A673 (cell line): ENCODE measurements at regions not wholly inside any gene's neighbourhood (a gene's known extent, or its start where the extent isn't known, plus 50 kb on each side); places are given as distances from the start of the nearest gene placed in this dataset.

Source experiments
- BruUV-seq: library from RNA; stranded (reverse); fragments of 400-500 nt; replicated peaks from 2 replicates; lab custom pipeline; 2021; lab: Mats Ljungman, UMichigan
- CTCF ChIA-PET: fragments of 300-600 bp; sonication (Branson Sonifier 250); formaldehyde crosslinking; loops from one replicate; lab custom pipeline; 2022; ENCODE audit warnings: antibody characterized with exemption; lab: Charles Lee
- POLR2A ChIA-PET: fragments of 300-600 bp; sonication (Branson Sonifier 250); formaldehyde crosslinking; loops from one replicate; lab custom pipeline; 2022; ENCODE audit warnings: antibody characterized with exemption; ENCODE audit not compliant: low non-redundant PET; lab: Charles Lee
- DNase-seq: peaks from one replicate; pipeline ENCODE4 v3.0.0-alpha.2; 2015; ENCODE audit warnings: low spot score
- H3K27ac ChIP-seq: fragments of 200-600 bp; sonication (generic); 2 replicates; pipeline ENCODE4 v1.5.1; 2016; ENCODE audit warnings: mixed run types, low read depth, mild to moderate bottlenecking, mixed read lengths, antibody characterized with exemption, low read length; ENCODE audit not compliant: poor library complexity, severe bottlenecking
- H3K27me3 ChIP-seq: fragments of 200-600 bp; sonication (generic); replicated peaks from 2 replicates; pipeline ENCODE4 v1.6.1; 2017; ENCODE audit warnings: mixed run types, low read depth, mild to moderate bottlenecking, mixed read lengths, antibody characterized with exemption, low read length; ENCODE audit not compliant: insufficient read depth, poor library complexity
- H3K36me3 ChIP-seq: fragments of 200-600 bp; sonication (generic); 2 replicates; pipeline ENCODE4 v1.6.1; 2016; ENCODE audit warnings: mixed run types, mild to moderate bottlenecking, mixed read lengths, antibody characterized with exemption, low read length; ENCODE audit not compliant: insufficient read depth, poor library complexity, severe bottlenecking
- H3K4me1 ChIP-seq: fragments of 200-600 bp; sonication (generic); 2 replicates; pipeline ENCODE4 v1.6.1; 2017; ENCODE audit warnings: mixed run types, mild to moderate bottlenecking, mixed read lengths, antibody characterized with exemption, low read length; ENCODE audit not compliant: insufficient read depth, poor library complexity, severe bottlenecking
- H3K4me3 ChIP-seq: fragments of 200-600 bp; sonication (generic); 2 replicates; pipeline ENCODE4 v1.5.1; 2016; ENCODE audit warnings: low read depth, mixed run types, mild to moderate bottlenecking, mixed read lengths, low read length; ENCODE audit not compliant: poor library complexity, severe bottlenecking
- H3K9me3 ChIP-seq: fragments of 200-600 bp; sonication (generic); 2 replicates; pipeline ENCODE4 v1.6.1; 2016; ENCODE audit warnings: mixed run types, low read depth, mild to moderate bottlenecking, mixed read lengths, antibody characterized with exemption, low read length; ENCODE audit not compliant: poor library complexity, severe bottlenecking
- CTCF ChIP-seq: fragments of 300-800, 200-600 bp; sonication (generic); conservative IDR thresholded peaks from 2 replicates; pipeline ENCODE4 v1.5.1; 2017; ENCODE audit warnings: low read depth, mild to moderate bottlenecking, antibody characterized with exemption, low read length, moderate library complexity, mixed read lengths
- EZH2 ChIP-seq: fragments of 200-600 bp; sonication (generic); IDR thresholded peaks from 2 replicates; pipeline ENCODE4 v1.6.1; 2017; ENCODE audit warnings: borderline replicate concordance, low read depth, mild to moderate bottlenecking, mixed read lengths, antibody characterized with exemption, low read length; ENCODE audit not compliant: poor library complexity, severe bottlenecking
- intact Hi-C: fragments of 100-400 bp; cut with micrococcal nuclease; formaldehyde crosslinking; loops from one replicate; pipeline ENCODE4 v1.10.0; 2022; ENCODE audit not compliant: unreplicated experiment

GRCh38 chr3:90128391-90128790, 1021.0 kb downstream of the EPHA3 start:
- BruUV-seq, result no TSS peak
- intact Hi-C loops, result no loop called here
- H3K27me3 ChIP-seq, result no peaks in the 10 kb centered on the region
- peaks cover 11% of the 10 kb centered on the region for H3K9me3 ChIP-seq
- no peak overlapping the region for H3K27ac ChIP-seq
- no peak for DNase-seq
- H3K4me3 ChIP-seq, result no peak overlapping the region
- ChIA-PET POLR2A (no interaction called here), CTCF (no interaction called here)
- no peaks in the 10 kb centered on the region for H3K4me1 ChIP-seq
- TF ChIP-seq EZH2, result no peak
- TF ChIP-seq CTCF, result no peak
- no peaks in the 10 kb centered on the region for H3K36me3 ChIP-seq

DNA sequence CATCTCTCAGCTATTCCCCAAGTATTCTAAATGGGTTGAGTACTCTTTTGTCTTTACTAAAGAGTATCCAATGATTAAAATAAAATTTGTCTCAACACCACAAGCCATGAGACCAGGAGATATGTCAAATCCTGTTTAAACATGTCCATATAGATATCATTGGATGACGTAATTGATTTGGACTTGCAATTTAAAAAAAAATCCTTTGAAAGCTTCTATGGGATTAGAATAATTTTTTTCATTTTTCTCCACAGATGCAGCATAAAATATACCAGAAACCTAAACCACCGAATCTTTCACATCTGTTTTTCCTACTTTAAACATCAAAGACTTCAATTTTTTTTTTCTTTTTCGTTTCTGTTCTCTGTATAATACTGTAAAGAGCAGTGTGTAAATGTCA, 1022.3 kb downstream of the EPHA3 start:
- Histone ChIP-seq H3K4me3 (no peak overlapping the region), H3K27ac (no peak overlapping the region), H3K27me3 (no peaks in the 10 kb centered on the region), H3K9me3 (peaks cover 11% of the 10 kb centered on the region), H3K4me1 (no peaks in the 10 kb centered on the region), H3K36me3 (no peaks in the 10 kb centered on the region)
- TF ChIP-seq CTCF (no peak), EZH2 (no peak)
- no TSS peak for BruUV-seq
- CTCF ChIA-PET, result no interaction called here
- no peak for DNase-seq
- intact Hi-C loops, result no loop called here
- POLR2A ChIA-PET, result no interaction called here

DNA sequence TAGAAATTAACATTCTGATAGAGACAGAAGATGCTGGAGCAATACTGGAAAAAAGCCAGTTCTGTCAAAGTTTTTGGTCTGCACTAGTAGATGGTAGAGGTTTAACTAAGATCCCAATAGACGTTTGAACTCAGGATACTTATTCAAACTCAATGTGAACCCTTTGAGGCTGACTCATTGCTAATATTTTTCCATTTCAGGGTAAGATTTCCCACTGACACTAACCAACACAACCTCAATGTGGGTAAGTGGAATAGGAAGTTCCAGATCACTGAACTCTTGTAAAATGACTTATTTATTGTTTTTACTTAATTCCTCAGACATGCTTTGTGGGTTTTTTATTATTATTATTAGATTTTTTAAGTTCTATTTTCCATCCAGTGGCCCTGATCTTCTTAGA, 1024.8 kb downstream of the EPHA3 start:
- intact Hi-C loops, result no loop called here
- H3K9me3 ChIP-seq, result peaks cover 4% of the 10 kb centered on the region
- no peak overlapping the region for H3K27ac ChIP-seq
- H3K27me3 ChIP-seq, result no peaks in the 10 kb centered on the region
- BruUV-seq, result no TSS peak
- POLR2A ChIA-PET, result no interaction called here
- no peak for DNase-seq
- H3K4me1 ChIP-seq, result no peaks in the 10 kb centered on the region
- H3K4me3 ChIP-seq, result no peak overlapping the region
- H3K36me3 ChIP-seq, result no peaks in the 10 kb centered on the region
- CTCF ChIA-PET, result no interaction called here
- no peak for TF ChIP-seq CTCF
